Astrocyte (in vitro differentiated cells and primary cell): ENCODE measurements at regions not wholly inside any gene's neighbourhood (a gene's known extent, or its start where the extent isn't known, plus 50 kb on each side); places are given as distances from the start of the nearest gene placed in this dataset.

Experiments used
- DNase-seq: peaks from one replicate; pipeline ENCODE4 v3.0.0-alpha.2; 2010; ENCODE audit warnings: low read depth
- FAIRE-seq: peaks from 2 replicates; lab custom pipeline; 2011; peaks lifted over from hg19 to GRCh38; lab: Jason Lieb, UNC
- H2AFZ ChIP-seq: 2 replicates; pipeline ENCODE4 v1.6.0; 2012; ENCODE audit warnings: low read depth, low read length, inconsistent platforms
- H3K27ac ChIP-seq: 2 replicates; pipeline ENCODE4 v1.5.1; 2011; ENCODE audit warnings: low read depth, low read length, inconsistent platforms
- H3K27me3 ChIP-seq: 2 replicates; pipeline ENCODE4 v1.6.0; 2011; ENCODE audit warnings: low read length, inconsistent platforms; ENCODE audit not compliant: insufficient read depth
- H3K36me3 ChIP-seq: 2 replicates; pipeline ENCODE4 v1.5.1; 2011; ENCODE audit warnings: low read length, inconsistent platforms; ENCODE audit not compliant: insufficient read depth
- H3K4me1 ChIP-seq: 2 replicates; pipeline ENCODE4 v1.5.1; 2011; ENCODE audit warnings: low read length, inconsistent platforms; ENCODE audit not compliant: insufficient read depth
- H3K4me2 ChIP-seq: 2 replicates; pipeline ENCODE4 v1.6.0; 2012; ENCODE audit warnings: low read length, inconsistent platforms
- H3K4me3 ChIP-seq: 2 replicates; pipeline ENCODE4 v1.5.1; 2011; ENCODE audit warnings: low read depth, mild to moderate bottlenecking, low read length, inconsistent platforms; ENCODE audit not compliant: insufficient read depth
- H3K79me2 ChIP-seq: 2 replicates; pipeline ENCODE4 v1.6.0; 2012; ENCODE audit warnings: mild to moderate bottlenecking, low read length, inconsistent platforms; ENCODE audit not compliant: insufficient read depth
- H3K9ac ChIP-seq: 2 replicates; pipeline ENCODE4 v1.6.0; 2012; ENCODE audit warnings: mild to moderate bottlenecking, low read length, inconsistent platforms
- H3K9me3 ChIP-seq: 2 replicates; pipeline ENCODE4 v1.5.1; 2012; ENCODE audit warnings: low read depth, mild to moderate bottlenecking, low read length, inconsistent platforms; ENCODE audit not compliant: insufficient read depth
- H4K20me1 ChIP-seq: 2 replicates; pipeline ENCODE4 v1.6.0; 2012; ENCODE audit warnings: low read length, inconsistent platforms; ENCODE audit not compliant: insufficient read depth
- H3K27ac Mint-ChIP-seq: one replicate; pipeline ENCODE4 v1.8.0; 2021; ENCODE audit warnings: mild to moderate bottlenecking, mixed read lengths; ENCODE audit not compliant: unreplicated experiment
- H3K27me3 Mint-ChIP-seq: one replicate; pipeline ENCODE4 v1.8.0; 2021; ENCODE audit warnings: low read depth, mixed read lengths; ENCODE audit not compliant: unreplicated experiment
- H3K36me3 Mint-ChIP-seq: one replicate; pipeline ENCODE4 v1.8.0; 2021; ENCODE audit warnings: low read depth, mixed read lengths; ENCODE audit not compliant: unreplicated experiment
- H3K4me1 Mint-ChIP-seq: one replicate; pipeline ENCODE4 v1.8.0; 2021; ENCODE audit warnings: low read depth, mixed read lengths; ENCODE audit not compliant: unreplicated experiment
- H3K4me3 Mint-ChIP-seq: one replicate; pipeline ENCODE4 v1.8.0; 2021; ENCODE audit warnings: mild to moderate bottlenecking, moderate library complexity, mixed read lengths; ENCODE audit not compliant: unreplicated experiment
- H3K9me3 Mint-ChIP-seq: one replicate; pipeline ENCODE4 v1.8.0; 2021; ENCODE audit warnings: mild to moderate bottlenecking, mixed read lengths; ENCODE audit not compliant: unreplicated experiment
- CTCF ChIP-seq: IDR thresholded peaks from 2 replicates; pipeline ENCODE4 v1.5.1; 2011; ENCODE audit warnings: low read depth, mild to moderate bottlenecking, inconsistent platforms, low read length, moderate library complexity; ENCODE audit not compliant: insufficient read depth
- EZH2 ChIP-seq: IDR thresholded peaks from 2 replicates; pipeline ENCODE4 v1.6.1; 2012; ENCODE audit warnings: mild to moderate bottlenecking, low read length, inconsistent platforms; ENCODE audit not compliant: insufficient read depth

GRCh38 chr21:43291347-43291950, 122.6 kb downstream of the CRYAA start:
- FAIRE-seq, result no peak
- Histone ChIP-seq H3K4me1 (no peaks in the 10 kb centered on the region), H2AFZ (no peak overlapping the region), H3K36me3 (no peaks in the 10 kb centered on the region), H4K20me1 (no peaks in the 10 kb centered on the region), H3K4me3 (no peak overlapping the region), H3K9ac (no peak overlapping the region), H3K4me2 (no peak overlapping the region), H3K9me3 (peaks cover 5% of the 10 kb centered on the region), H3K27me3 (peaks cover 4% of the 10 kb centered on the region), H3K79me2 (no peaks in the 10 kb centered on the region), H3K27ac (no peak overlapping the region)
- Mint-ChIP-seq H3K4me1 (peaks cover 10% of the 10 kb centered on the region), H3K36me3 (no peaks in the 10 kb centered on the region), H3K27ac (no peak overlapping the region), H3K4me3 (no peak overlapping the region), H3K9me3 (peaks cover 6% of the 10 kb centered on the region), H3K27me3 (peaks cover 16% of the 10 kb centered on the region)
- no peak for TF ChIP-seq EZH2
- no peak for TF ChIP-seq CTCF
- no peak for DNase-seq

GRCh38 chr21:43290421-43291346, 121.9 kb downstream of the CRYAA start:
- Histone ChIP-seq H2AFZ (no peak overlapping the region), H3K79me2 (no peaks in the 10 kb centered on the region), H4K20me1 (no peaks in the 10 kb centered on the region), H3K9ac (no peak overlapping the region), H3K4me1 (no peaks in the 10 kb centered on the region), H3K9me3 (peaks cover 5% of the 10 kb centered on the region), H3K27me3 (peaks cover 4% of the 10 kb centered on the region), H3K27ac (no peak overlapping the region), H3K4me2 (no peak overlapping the region), H3K36me3 (no peaks in the 10 kb centered on the region), H3K4me3 (no peak overlapping the region)
- Mint-ChIP-seq H3K9me3 (peaks cover 4% of the 10 kb centered on the region), H3K4me3 (no peak overlapping the region), H3K27me3 (peaks cover 13% of the 10 kb centered on the region), H3K27ac (no peak overlapping the region), H3K36me3 (no peaks in the 10 kb centered on the region), H3K4me1 (peaks cover 10% of the 10 kb centered on the region)
- FAIRE-seq, result no peak
- TF ChIP-seq EZH2 (no peak), CTCF (no peak)
- DNase-seq, result no peak

GRCh38 chr21:43289966-43290365, 121.2 kb downstream of the CRYAA start:
- Histone ChIP-seq H3K4me1 (no peaks in the 10 kb centered on the region), H3K4me2 (no peak overlapping the region), H3K27me3 (no peaks in the 10 kb centered on the region), H3K9ac (no peak overlapping the region), H4K20me1 (no peaks in the 10 kb centered on the region), H3K36me3 (no peaks in the 10 kb centered on the region), H3K79me2 (no peaks in the 10 kb centered on the region), H3K9me3 (no peaks in the 10 kb centered on the region), H3K27ac (no peak overlapping the region), H3K4me3 (no peak overlapping the region), H2AFZ (no peak overlapping the region)
- peaks cover 2% of the 10 kb centered on the region for H3K9me3 Mint-ChIP-seq
- DNase-seq, result no peak
- H3K27ac Mint-ChIP-seq, result no peak overlapping the region
- peaks cover 10% of the 10 kb centered on the region for H3K4me1 Mint-ChIP-seq
- FAIRE-seq, result no peak
- no peaks in the 10 kb centered on the region for H3K36me3 Mint-ChIP-seq
- no peak overlapping the region for H3K4me3 Mint-ChIP-seq
- TF ChIP-seq CTCF (no peak), EZH2 (no peak)
- peaks cover 6% of the 10 kb centered on the region for H3K27me3 Mint-ChIP-seq
